Progenitor cell of endocrine pancreas (in vitro differentiated cells): ENCODE measurements at regions not wholly inside any gene's neighbourhood (a gene's known extent, or its start where the extent isn't known, plus 50 kb on each side); places are given as distances from the start of the nearest gene placed in this dataset.
"Not testable (repeated sequence)": the region's sequence is repeated elsewhere in the genome, so short reads cannot be mapped to it uniquely, and the experiment has no call there.

Source experiments
- DNase-seq: peaks from one replicate; pipeline ENCODE4 v3.0.0; 2021; ENCODE audit warnings: low spot score; ENCODE audit not compliant: unreplicated experiment
- H3K27ac Mint-ChIP-seq: 2 replicates; pipeline ENCODE4 v1.8.0; 2021; ENCODE audit warnings: mild to moderate bottlenecking, moderate library complexity, mixed read lengths
- H3K27me3 Mint-ChIP-seq: 2 replicates; pipeline ENCODE4 v1.8.0; 2021; ENCODE audit warnings: mixed read lengths
- H3K36me3 Mint-ChIP-seq: 2 replicates; pipeline ENCODE4 v1.8.0; 2022; ENCODE audit warnings: mixed read lengths; ENCODE audit not compliant: insufficient read depth
- H3K4me1 Mint-ChIP-seq: 2 replicates; pipeline ENCODE4 v1.8.0; 2021; ENCODE audit warnings: low read depth, mixed read lengths
- H3K4me3 Mint-ChIP-seq: 2 replicates; pipeline ENCODE4 v1.8.0; 2021; ENCODE audit warnings: low read depth, mild to moderate bottlenecking, moderate library complexity, mixed read lengths
- H3K9me3 Mint-ChIP-seq: 2 replicates; pipeline ENCODE4 v1.8.0; 2021; ENCODE audit warnings: low read depth, mixed read lengths
- TF ChIP-seq, protein P1 (sequence below): fragments of 200-600 bp; sonication (generic); IDR thresholded peaks from one replicate; pipeline ENCODE4 v1.5.0; 2021; ENCODE audit warnings: antibody characterized with exemption, mild to moderate bottlenecking; ENCODE audit not compliant: unreplicated experiment

DNA sequence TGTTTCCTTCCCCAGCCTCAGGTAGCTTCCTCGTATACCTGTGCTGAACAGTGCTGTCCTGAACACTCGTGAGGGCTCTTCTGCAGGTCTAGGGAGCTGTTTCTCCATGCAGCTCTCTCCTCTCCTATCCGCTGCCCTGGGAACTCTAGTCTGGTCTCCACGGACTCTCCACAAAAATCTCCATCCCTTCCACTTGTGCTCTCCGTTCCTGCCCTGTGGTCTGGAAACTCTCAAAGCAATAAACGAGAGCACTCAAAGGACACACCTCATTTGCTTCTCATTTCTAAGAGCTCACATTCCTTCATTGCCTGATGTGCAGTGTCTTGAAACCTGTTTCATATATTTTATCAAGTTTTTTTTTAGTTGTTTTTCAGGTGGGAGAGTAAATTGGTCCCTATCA, 235.9 kb upstream of the RGS17 start:
- Mint-ChIP-seq H3K27ac (no peak overlapping the region), H3K27me3 (peaks cover 2% of the 10 kb centered on the region), H3K9me3 (peaks cover 7% of the 10 kb centered on the region), H3K4me3 (no peak overlapping the region), H3K4me1 (no peaks in the 10 kb centered on the region), H3K36me3 (no peaks in the 10 kb centered on the region)
- DNase-seq = no peak
- TF ChIP-seq, protein P1, sequence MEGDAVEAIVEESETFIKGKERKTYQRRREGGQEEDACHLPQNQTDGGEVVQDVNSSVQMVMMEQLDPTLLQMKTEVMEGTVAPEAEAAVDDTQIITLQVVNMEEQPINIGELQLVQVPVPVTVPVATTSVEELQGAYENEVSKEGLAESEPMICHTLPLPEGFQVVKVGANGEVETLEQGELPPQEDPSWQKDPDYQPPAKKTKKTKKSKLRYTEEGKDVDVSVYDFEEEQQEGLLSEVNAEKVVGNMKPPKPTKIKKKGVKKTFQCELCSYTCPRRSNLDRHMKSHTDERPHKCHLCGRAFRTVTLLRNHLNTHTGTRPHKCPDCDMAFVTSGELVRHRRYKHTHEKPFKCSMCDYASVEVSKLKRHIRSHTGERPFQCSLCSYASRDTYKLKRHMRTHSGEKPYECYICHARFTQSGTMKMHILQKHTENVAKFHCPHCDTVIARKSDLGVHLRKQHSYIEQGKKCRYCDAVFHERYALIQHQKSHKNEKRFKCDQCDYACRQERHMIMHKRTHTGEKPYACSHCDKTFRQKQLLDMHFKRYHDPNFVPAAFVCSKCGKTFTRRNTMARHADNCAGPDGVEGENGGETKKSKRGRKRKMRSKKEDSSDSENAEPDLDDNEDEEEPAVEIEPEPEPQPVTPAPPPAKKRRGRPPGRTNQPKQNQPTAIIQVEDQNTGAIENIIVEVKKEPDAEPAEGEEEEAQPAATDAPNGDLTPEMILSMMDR = no peak

DNA sequence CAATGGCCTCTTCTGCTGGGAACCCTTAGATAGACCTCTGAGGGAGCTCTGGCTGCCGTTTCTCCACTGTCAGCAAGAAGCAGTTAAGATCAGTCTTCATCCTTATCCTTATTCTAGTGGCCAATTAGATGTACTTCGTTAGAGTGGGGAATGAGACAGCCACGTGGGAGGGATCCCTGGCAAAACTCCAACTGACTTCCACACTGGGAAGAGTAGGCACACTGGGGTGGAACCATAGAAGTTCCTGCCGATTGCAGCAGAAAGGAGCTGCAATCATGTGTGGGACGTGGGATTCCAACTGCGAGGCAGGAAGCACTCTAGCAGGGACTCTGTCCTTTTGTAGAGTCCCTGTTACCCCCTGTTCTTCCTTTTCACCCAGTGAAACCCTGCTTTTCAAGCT, 226.3 kb upstream of the RGS17 start:
- H3K9me3 Mint-ChIP-seq = no peaks in the 10 kb centered on the region
- DNase-seq = no peak
- no peaks in the 10 kb centered on the region for H3K4me1 Mint-ChIP-seq
- TF ChIP-seq, protein P1 = no peak
- no peak overlapping the region for H3K4me3 Mint-ChIP-seq
- no peaks in the 10 kb centered on the region for H3K36me3 Mint-ChIP-seq
- no peaks in the 10 kb centered on the region for H3K27me3 Mint-ChIP-seq
- H3K27ac Mint-ChIP-seq = no peak overlapping the region

DNA sequence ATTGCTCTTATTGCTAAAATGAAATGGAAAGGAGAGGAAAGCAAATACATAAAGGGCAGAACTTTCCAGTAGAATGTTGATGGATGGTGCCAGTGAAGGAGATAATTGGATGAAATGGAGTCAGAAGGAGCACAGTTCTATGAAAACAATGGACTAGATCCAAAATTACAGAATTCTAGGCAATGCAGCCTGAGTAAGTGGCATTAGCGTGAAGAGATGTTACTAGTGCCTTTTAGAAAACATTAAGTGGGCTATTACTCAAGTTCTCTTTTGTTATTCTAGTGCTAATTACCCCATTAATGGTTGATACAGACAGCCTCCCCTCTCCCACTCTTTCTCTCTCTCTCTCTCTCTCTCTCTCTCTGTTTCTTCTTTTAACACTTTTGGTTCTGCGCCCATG, 209.5 kb upstream of the RGS17 start:
- Mint-ChIP-seq H3K36me3 (no peaks in the 10 kb centered on the region), H3K4me1 (no peaks in the 10 kb centered on the region), H3K4me3 (no peak overlapping the region), H3K27ac (no peak overlapping the region), H3K9me3 (peaks cover 16% of the 10 kb centered on the region), H3K27me3 (no peaks in the 10 kb centered on the region)
- no peak for DNase-seq
- TF ChIP-seq, protein P1 = no peak

- H3K27me3 Mint-ChIP-seq = no peaks in the 10 kb centered on the region
- no peak overlapping the region for H3K27ac Mint-ChIP-seq
- no peaks in the 10 kb centered on the region for H3K36me3 Mint-ChIP-seq
- peaks cover 19% of the 10 kb centered on the region for H3K9me3 Mint-ChIP-seq
- DNase-seq = no peak
- peaks cover 2% of the 10 kb centered on the region for H3K4me1 Mint-ChIP-seq
- TF ChIP-seq, protein P1 = no peak
- no peak overlapping the region for H3K4me3 Mint-ChIP-seq
Measured at GRCh38 chr6:153334121-153334520, 203.0 kb upstream of the RGS17 start.

GRCh38 chr6:153331221-153331620, 200.1 kb upstream of the RGS17 start:
- not testable (repeated sequence) for H3K4me1 Mint-ChIP-seq, H3K4me3 Mint-ChIP-seq, DNase-seq, H3K27ac Mint-ChIP-seq, H3K9me3 Mint-ChIP-seq, H3K27me3 Mint-ChIP-seq, H3K36me3 Mint-ChIP-seq

GRCh38 chr6:153328194-153328593, 197.1 kb upstream of the RGS17 start:
- no peak overlapping the region for H3K27ac Mint-ChIP-seq
- no peaks in the 10 kb centered on the region for H3K27me3 Mint-ChIP-seq
- no peaks in the 10 kb centered on the region for H3K36me3 Mint-ChIP-seq
- TF ChIP-seq, protein P1 = no peak
- peaks cover 3% of the 10 kb centered on the region for H3K9me3 Mint-ChIP-seq
- no peak overlapping the region for H3K4me3 Mint-ChIP-seq
- peaks cover 2% of the 10 kb centered on the region for H3K4me1 Mint-ChIP-seq
- DNase-seq = no peak
